ENCODE measurements at regions not wholly inside any gene's neighbourhood (a gene's known extent, or its start where the extent isn't known, plus 50 kb on each side); places are given as distances from the start of the nearest gene placed in this dataset.

- WGBS, 2 donors, result 80 to 87% methylated on average over 4 of the region's 4 CpGs
- Histone ChIP-seq H3K27ac (no peak overlapping the region), H3K4me3 (no peak overlapping the region), H3K9me3 (peaks cover 0 to 12% (median 0%) of the 10 kb centered on the region in 4 donors), H3K27me3 (no peaks in the 10 kb centered on the region), H3K36me3 (no peaks in the 10 kb centered on the region), H3K4me1 (peaks cover 0 to 8% (median 0%) of the 10 kb centered on the region in 4 donors)
- no peak for DNase-seq (ENCODE audit: low spot score in 2 of 2)
- TF ChIP-seq, protein P1, sequence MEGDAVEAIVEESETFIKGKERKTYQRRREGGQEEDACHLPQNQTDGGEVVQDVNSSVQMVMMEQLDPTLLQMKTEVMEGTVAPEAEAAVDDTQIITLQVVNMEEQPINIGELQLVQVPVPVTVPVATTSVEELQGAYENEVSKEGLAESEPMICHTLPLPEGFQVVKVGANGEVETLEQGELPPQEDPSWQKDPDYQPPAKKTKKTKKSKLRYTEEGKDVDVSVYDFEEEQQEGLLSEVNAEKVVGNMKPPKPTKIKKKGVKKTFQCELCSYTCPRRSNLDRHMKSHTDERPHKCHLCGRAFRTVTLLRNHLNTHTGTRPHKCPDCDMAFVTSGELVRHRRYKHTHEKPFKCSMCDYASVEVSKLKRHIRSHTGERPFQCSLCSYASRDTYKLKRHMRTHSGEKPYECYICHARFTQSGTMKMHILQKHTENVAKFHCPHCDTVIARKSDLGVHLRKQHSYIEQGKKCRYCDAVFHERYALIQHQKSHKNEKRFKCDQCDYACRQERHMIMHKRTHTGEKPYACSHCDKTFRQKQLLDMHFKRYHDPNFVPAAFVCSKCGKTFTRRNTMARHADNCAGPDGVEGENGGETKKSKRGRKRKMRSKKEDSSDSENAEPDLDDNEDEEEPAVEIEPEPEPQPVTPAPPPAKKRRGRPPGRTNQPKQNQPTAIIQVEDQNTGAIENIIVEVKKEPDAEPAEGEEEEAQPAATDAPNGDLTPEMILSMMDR (IDR thresholded peaks at IDR 0.05), result no peak
- TF ChIP-seq POLR2A (IDR thresholded peaks at IDR 0.05) (no peak), EP300 (IDR thresholded peaks at IDR 0.05) (no peak)
These were observed 270.5 kb downstream of the MRTFB start for GRCh38 chr16:14341324-14342225.

DNA sequence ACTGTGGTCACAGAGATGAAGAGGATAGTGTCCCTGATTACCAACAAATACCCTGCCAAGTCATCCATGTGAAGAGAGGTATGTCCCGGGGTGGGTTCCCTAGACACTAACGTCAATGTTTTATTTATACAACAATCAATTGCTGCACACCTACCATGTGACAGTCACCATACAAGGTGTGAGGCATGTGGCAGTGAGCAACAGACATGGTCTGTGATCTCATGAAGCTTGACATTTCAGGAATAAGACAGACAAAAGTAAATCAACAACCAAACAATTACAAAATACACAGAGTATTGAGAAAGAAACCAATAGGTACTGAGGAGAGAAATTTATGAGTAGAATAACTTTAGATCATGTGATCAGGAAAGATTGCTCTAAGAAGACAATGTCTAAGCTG, 268.6 kb downstream of the MRTFB start:
- Histone ChIP-seq H3K9me3 (peaks cover 0 to 8% (median 0%) of the 10 kb centered on the region in 4 donors), H3K27me3 (no peaks in the 10 kb centered on the region), H3K4me3 (no peak overlapping the region), H3K36me3 (no peaks in the 10 kb centered on the region), H3K4me1 (peaks cover 0 to 14% (median 0%) of the 10 kb centered on the region in 4 donors), H3K27ac (no peak overlapping the region)
- TF ChIP-seq POLR2A (IDR thresholded peaks at IDR 0.05) (no peak), EP300 (IDR thresholded peaks at IDR 0.05) (no peak)
- TF ChIP-seq, protein P1 (IDR thresholded peaks at IDR 0.05), result no peak
- WGBS, 2 donors, result 87 to 95% methylated on average over 2 of the region's 2 CpGs
- DNase-seq (ENCODE audit: low spot score in 2 of 2), result no peak

GRCh38 chr16:14338969-14339368, 267.9 kb downstream of the MRTFB start:
- no peaks in the 10 kb centered on the region for H3K27me3 ChIP-seq
- no peaks in the 10 kb centered on the region for H3K36me3 ChIP-seq
- no peak overlapping the region for H3K27ac ChIP-seq
- no peak for TF ChIP-seq EP300 (IDR thresholded peaks at IDR 0.05)
- no peak for TF ChIP-seq POLR2A (IDR thresholded peaks at IDR 0.05)
- TF ChIP-seq, protein P1 (IDR thresholded peaks at IDR 0.05), result no peak
- 82 to 86% methylated on average over 4 of the region's 4 CpGs for WGBS, 2 donors
- DNase-seq (ENCODE audit: low spot score in 2 of 2), result no peak
- peaks cover 0 to 8% (median 0%) of the 10 kb centered on the region in 4 donors for H3K9me3 ChIP-seq
- H3K4me1 ChIP-seq, result peaks cover 0 to 15% (median 0%) of the 10 kb centered on the region in 4 donors
- H3K4me3 ChIP-seq, result no peak overlapping the region

DNA sequence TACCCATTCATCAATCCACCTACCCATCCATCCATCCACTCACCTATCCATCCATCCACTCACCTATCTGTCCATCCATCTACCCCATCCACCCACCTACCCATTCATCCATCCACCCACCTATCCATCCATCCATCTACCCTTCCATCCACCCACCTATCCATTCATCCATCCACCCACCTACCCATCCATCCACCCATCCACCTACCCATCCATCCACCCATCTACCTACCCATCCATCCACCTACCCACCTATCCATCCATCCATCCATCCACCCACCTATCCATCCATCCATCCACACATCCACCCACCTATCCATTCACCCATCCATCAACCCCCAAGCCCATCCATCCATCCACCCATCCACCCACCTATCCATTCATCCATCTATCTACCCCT, 267.1 kb downstream of the MRTFB start:
- no peak for DNase-seq (ENCODE audit: low spot score in 2 of 2)
- H3K36me3 ChIP-seq, result no peaks in the 10 kb centered on the region

More for the DNA sequence above, 267.1 kb downstream of the MRTFB start:
- no peak for TF ChIP-seq EP300 (IDR thresholded peaks at IDR 0.05)
- no peak for TF ChIP-seq POLR2A (IDR thresholded peaks at IDR 0.05)
- TF ChIP-seq, protein P1 (IDR thresholded peaks at IDR 0.05), result no peak
- H3K27me3 ChIP-seq, result no peaks in the 10 kb centered on the region
- no peak overlapping the region for H3K4me3 ChIP-seq
- peaks cover 0 to 15% (median 0%) of the 10 kb centered on the region in 4 donors for H3K4me1 ChIP-seq
- H3K9me3 ChIP-seq, result peaks cover 0 to 8% (median 0%) of the 10 kb centered on the region in 4 donors
- H3K27ac ChIP-seq, result no peak overlapping the region

All from tibial nerve (tissue), 4 donors.